ENCODE measurements at regions not wholly inside any gene's neighbourhood (a gene's known extent, or its start where the extent isn't known, plus 50 kb on each side); places are given as distances from the start of the nearest gene placed in this dataset.
A peak's percentile ranks its signal among the peaks of the same experiment; 100 is the strongest.

GRCh38 chr10:132467464-132468149 is 70.0 kb upstream of the INPP5A start:
- no peak for TF ChIP-seq CTCF (IDR thresholded peaks at IDR 0.05)
- peaks cover 6% of the 10 kb centered on the region for H3K36me3 Mint-ChIP-seq (ENCODE audit: low read depth)
- H3K4me3 Mint-ChIP-seq = no peak overlapping the region
- DNase-seq = peak; percentile 35
- H3K9me3 Mint-ChIP-seq = peaks cover 21% of the 10 kb centered on the region
- no peak overlapping the region for H3K27ac Mint-ChIP-seq
- peaks cover 18% of the 10 kb centered on the region for H3K4me1 Mint-ChIP-seq
- H3K27me3 Mint-ChIP-seq (ENCODE audit: low read depth, poor library complexity) = peaks cover 4% of the 10 kb centered on the region

GRCh38 chr10:132468216-132468615 is 69.4 kb upstream of the INPP5A start:
- H3K4me1 Mint-ChIP-seq = peaks cover 18% of the 10 kb centered on the region

GRCh38 chr10:132468651-132469050 is 68.9 kb upstream of the INPP5A start:
- Mint-ChIP-seq H3K4me1 (peaks cover 15% of the 10 kb centered on the region), H3K27me3 (ENCODE audit: low read depth, poor library complexity) (peaks cover 9% of the 10 kb centered on the region), H3K9me3 (peaks cover 30% of the 10 kb centered on the region), H3K4me3 (no peak overlapping the region), H3K27ac (no peak overlapping the region), H3K36me3 (ENCODE audit: low read depth) (peaks cover 6% of the 10 kb centered on the region)
- no peak for TF ChIP-seq CTCF (IDR thresholded peaks at IDR 0.05)
- peak; percentile 2 for DNase-seq

More at GRCh38 chr10:132468216-132468615, 69.4 kb upstream of the INPP5A start:
- Mint-ChIP-seq H3K9me3 (peaks cover 26% of the 10 kb centered on the region), H3K4me3 (no peak overlapping the region), H3K36me3 (ENCODE audit: low read depth) (peaks cover 6% of the 10 kb centered on the region), H3K27me3 (ENCODE audit: low read depth, poor library complexity) (peaks cover 6% of the 10 kb centered on the region), H3K27ac (no peak overlapping the region)
- DNase-seq = peak; percentile 1
- TF ChIP-seq CTCF (IDR thresholded peaks at IDR 0.05) = no peak

GRCh38 chr10:132469197-132469884 is 68.2 kb upstream of the INPP5A start:
- Mint-ChIP-seq H3K36me3 (ENCODE audit: low read depth) (peaks cover 6% of the 10 kb centered on the region), H3K27ac (no peak overlapping the region), H3K4me1 (peaks cover 14% of the 10 kb centered on the region), H3K27me3 (ENCODE audit: low read depth, poor library complexity) (peaks cover 14% of the 10 kb centered on the region), H3K4me3 (no peak overlapping the region), H3K9me3 (peaks cover 31% of the 10 kb centered on the region)
- peak; percentile 3 for DNase-seq
- TF ChIP-seq CTCF (IDR thresholded peaks at IDR 0.05) = no peak

- Mint-ChIP-seq H3K27me3 (ENCODE audit: low read depth, poor library complexity) (peaks cover 17% of the 10 kb centered on the region), H3K4me1 (peaks cover 14% of the 10 kb centered on the region), H3K9me3 (peaks cover 31% of the 10 kb centered on the region), H3K36me3 (ENCODE audit: low read depth) (peaks cover 6% of the 10 kb centered on the region), H3K4me3 (no peak overlapping the region), H3K27ac (no peak overlapping the region)
- TF ChIP-seq CTCF (IDR thresholded peaks at IDR 0.05) = no peak
- peak; percentile 1 for DNase-seq
Measured at GRCh38 chr10:132470410-132471124, 67.0 kb upstream of the INPP5A start.
